GM18498 (cell line): ENCODE measurements at regions not wholly inside any gene's neighbourhood (a gene's known extent, or its start where the extent isn't known, plus 50 kb on each side); places are given as distances from the start of the nearest gene placed in this dataset.
"Not testable (repeated sequence)": the region's sequence is repeated elsewhere in the genome, so short reads cannot be mapped to it uniquely, and the experiment has no call there.

Source experiments
- ATAC-seq: cut with Tn5 transposase; IDR thresholded peaks from one replicate; pipeline ENCODE4 v1.9.1; 2021; ENCODE audit warnings: mild to moderate bottlenecking, moderate library complexity; ENCODE audit not compliant: unreplicated experiment

DNA sequence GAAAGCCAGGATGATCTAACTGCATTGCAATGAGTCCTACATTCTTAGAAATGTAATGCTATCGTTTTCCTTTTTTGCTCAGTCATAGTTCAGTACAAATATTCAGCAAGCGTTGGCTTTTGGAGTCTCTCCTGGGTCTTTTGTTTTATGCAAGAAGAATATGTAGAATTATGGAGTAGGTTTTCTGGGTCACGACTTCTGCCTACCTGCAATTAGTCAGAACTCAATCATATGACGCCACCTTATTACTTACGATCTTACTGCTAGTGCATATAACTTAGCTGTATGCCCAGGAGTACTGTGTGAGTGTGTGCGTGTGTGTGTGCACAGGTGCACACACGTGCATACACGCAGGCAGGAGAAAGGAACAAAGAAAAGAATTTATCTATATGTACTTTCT, 640.2 kb downstream of the STK39 start:
- no peak for ATAC-seq

DNA sequence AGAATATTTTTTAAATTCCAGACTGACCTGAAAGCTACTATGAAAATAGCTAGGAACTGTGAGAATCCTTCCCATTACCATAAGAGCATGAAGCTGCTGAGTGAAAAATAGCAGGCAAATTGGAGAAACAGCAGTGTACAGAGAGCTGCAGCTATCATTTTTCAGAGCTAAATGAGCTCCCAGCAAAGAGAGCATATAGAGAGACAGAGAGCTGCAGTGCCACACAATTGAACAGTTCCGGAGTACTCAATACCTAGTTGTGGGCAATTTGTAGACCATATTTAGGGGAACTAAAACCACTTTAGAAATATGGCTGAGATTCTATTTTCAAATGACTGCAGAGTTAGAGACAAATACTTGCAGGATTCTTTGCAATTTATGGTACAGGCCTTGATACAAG, 645.3 kb downstream of the STK39 start:
- ATAC-seq: no peak

DNA sequence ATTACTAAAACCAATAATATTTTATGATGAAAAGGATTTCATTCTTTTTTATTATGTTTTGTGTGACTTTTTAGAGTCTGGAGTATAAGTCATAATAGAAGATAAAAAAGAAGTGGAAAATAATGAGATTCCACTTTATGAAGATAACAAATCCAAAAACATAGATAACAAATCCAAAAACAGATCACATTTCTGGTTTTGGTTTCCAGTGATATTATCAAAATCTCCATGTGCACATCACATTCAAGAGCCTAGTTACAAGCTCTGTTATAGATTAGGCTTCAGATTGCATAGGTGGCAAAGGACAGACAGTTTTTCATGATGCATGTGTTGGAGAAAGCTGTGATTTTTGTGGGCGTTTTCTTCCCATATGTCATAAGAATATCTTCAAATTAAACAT, 648.2 kb downstream of the STK39 start:
- no peak for ATAC-seq

DNA sequence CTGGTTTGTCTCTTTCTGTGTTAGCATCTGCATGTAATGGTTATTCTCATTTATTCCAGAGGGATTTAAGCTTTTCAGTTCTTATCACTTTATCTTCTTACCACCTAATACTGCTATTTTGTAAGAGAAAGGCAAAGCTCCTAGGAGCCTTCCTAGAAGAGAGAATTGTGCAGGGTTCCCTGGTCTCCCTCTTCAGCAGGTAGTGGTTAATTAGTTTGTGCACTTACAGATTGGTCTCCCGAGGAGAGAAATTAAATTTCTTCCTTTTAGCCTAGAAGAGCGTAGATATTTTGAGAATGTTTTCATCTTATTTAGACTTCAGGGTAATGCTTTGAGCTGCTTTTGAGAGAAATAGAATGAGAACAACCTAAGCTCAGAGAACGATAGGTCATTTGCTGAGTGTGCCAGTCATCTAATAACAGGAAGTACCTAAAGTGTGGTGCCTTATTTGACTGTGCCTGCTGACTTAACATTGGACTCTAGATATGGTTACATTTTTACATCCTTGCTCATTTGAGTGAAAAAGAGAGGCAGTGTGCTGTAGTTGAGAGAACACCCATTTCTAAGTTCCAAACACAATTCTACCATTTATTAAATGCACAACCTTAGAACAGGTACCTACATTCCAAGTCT, 651.4 kb downstream of the STK39 start:
- peak; percentile 75 for ATAC-seq

DNA sequence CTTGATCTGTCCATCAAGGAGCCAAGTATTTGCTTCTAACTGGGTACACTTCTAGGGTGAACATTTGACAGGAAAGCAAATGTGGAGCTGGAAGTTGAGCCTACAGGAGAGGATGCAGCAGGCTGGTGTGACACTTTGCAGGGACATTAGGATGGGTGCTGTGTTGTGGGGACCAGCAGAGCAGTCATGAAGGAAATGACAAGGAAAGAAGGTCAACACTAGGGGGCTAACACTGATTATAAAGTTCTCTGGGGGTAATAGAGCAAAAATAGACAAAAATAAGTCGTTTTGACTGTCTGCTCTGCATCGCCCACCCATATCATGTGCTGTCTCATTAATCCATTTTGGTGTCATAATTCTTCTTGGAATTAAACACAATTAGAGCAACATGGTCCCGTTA, 652.4 kb downstream of the STK39 start:
- no peak for ATAC-seq

DNA sequence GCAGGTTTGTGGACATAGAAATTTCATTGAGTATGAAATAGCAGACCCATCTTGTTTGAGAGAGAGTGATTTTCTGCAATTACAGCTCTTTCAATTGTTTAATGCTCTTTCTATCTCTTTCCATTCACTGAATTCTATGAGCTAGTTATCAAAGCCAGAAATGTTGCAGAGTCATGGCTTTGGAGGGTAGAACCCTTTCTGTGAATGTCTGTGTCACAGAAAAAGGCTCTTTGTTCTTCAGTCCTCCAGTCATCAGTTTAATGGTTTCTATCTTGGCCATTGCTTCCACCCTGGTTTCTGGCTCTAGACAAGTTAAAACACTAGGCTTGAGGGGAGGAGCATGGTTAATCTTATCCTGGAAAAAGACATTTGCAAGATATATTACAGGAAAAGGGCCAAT, 655.0 kb downstream of the STK39 start:
- ATAC-seq: no peak

DNA sequence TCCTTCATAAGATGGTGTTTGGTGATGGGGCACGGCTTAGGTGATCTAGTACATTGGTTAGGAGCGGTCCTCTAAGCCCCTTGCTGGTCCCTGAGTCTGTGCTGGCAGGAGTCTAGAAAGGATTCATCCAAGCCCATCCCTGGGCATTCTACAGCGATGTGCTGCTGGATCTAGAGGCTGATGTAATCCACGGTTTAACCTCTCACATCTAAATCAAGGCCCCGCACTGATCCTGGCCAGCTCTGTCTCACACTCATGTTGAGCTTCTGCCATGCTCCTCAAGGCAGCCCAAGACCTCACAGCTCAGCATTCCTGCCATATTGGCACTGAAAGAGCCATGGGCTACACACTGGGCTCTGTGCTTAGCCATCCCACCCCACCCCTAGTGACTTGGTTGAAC, 664.8 kb downstream of the STK39 start:
- ATAC-seq: no peak

DNA sequence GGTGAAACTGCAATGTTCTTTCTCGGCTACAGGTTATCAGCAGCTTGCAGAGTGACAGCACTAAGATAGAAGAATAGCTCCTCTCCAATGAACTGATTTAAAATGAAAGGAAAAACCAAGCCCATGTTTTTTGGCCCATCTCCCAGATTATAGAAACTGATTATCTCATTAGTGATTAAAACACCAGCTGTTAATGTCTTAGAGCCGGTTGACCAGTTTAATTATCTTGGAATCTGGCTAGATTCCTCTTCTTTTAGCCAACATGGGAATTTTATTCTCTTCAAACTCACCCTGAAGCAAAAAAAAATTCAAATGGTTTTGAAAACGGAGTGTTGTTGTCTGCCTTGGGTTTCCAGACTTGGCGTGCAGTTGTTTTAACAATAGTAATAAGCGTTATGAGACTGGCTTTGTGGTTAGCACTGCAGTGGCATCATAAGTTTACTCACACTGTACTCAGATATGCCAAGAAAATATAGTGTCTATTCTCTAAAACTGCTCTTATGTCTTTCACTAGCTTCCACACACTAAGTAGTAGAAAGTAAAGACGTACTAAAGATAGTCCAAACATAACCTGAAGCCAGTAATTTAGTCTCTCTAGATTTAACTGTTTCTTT, 665.3 kb downstream of the STK39 start:
- no peak for ATAC-seq

DNA sequence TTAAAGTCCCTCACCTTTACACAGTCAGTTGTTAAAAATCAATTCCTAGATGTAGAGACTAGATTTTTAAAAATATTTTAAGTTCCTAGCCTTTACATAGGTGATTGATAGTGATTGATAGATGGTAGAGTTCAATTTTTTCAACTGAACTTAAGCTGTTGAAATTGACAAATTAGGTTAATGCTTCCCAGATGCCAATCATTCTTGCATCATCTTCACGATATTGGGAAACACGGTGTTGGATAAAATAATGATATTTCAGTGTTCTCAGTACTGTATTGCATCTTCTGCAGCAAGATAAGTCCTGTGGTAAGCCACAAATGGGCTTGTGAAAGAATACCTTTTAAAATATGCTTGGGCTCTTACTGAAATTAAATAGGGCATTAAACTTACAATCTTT, 667.6 kb downstream of the STK39 start:
- ATAC-seq: no peak

DNA sequence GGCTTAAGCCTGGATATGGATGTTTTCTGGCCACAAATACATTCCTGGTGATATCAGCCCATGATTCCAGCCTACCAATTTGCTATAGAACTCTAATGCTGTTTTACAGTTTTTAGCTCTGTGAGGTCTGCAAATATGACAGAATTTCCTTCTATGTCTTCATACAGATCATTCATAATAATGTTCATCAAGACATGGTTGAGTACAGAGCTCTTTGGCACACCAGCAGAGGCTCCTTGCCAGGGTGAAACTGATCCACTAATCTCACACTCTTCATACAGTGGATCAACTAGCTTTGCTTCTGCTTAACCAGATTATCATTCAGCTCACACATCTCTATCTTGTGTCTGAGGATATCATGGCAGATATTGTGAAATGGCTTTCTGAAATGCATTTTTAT, 672.1 kb downstream of the STK39 start:
- ATAC-seq: no peak

DNA sequence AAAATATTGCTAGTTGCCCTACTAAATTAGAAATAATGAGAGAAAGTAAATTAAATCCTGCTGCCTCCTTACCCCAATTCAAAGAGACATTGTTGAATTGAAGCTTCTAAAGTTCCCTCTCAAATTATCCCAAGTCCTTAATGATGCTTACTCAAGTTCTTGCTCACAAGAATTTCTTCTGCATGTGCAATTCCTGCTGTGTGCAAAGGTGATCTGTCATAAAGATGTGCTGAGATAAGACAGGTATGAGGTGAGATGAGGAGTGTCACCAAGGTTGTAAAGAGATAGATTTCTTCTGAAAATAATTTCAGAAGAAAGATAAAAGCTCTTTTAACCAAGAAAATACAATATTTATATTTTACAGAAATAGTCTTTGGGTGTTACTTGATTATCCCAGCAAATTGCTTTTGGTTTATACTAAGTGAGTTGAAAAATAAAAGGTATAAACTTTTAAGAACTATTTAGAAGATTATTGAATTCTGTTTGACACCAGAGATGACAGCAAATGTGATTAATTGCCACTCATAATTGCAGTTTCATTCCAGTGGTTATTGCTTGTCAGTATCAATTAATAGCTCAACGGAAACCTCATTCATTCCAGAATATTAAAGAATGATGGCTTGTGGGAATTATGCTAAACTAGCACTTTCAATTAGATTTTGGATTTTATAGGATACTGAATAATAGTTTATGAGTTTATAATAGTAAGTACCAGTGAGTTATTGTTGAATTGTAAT, 674.3 kb downstream of the STK39 start:
- ATAC-seq: no peak

DNA sequence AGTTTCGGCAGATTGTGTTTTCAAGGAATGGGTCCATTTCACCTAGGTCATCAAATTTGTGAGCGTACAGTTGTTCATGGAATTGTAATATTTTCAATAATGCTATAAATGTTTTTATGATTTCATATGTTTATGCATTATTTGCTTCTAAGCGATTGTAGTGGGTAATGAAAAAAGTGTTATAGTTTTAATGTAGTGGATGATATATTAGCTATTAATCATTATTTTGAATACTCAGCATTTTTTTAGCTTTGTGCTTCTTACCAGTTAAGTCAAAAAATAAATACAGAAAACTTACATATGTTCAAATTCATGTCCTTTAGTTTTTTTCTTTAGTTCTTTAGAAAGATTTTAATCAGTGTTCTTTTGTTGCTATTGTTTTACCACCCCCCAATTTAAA, 677.0 kb downstream of the STK39 start:
- no peak for ATAC-seq

DNA sequence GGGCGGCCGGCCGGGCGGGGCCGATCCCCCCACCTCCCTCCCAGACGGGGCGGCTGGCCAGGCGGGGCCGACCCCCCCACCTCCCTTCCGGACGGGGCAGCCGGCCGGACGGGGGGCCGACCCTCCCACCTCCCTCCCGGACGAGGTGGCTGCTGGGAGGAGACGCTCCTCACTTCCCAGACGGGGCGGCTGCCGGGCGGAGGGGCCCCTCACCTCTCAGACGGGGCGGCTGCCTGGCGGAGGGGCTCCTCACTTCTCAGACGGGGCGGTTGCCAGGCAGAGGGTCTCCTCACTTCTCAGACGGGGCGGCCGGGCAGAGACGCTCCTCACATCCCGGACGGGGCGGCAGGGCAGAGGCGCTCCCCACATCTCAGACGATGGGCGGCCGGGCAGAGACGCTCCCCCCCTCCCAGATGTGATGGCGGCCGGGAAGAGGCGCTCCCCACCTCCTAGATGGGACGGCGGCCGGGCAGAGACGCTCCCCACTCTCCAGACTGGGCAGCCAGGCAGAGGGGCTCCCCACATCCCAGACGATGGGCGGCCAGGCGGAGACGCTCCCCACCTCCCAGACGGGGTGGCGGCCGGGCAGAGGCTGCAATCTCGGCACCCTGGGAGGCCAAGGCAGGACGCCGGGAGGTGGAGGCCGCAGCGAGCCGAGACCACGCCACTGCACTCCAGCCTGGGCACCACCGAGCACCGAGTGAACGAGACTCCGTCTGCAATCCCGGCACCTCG, 675.8 kb downstream of the XIRP2 start:
- not testable (repeated sequence) for ATAC-seq

DNA sequence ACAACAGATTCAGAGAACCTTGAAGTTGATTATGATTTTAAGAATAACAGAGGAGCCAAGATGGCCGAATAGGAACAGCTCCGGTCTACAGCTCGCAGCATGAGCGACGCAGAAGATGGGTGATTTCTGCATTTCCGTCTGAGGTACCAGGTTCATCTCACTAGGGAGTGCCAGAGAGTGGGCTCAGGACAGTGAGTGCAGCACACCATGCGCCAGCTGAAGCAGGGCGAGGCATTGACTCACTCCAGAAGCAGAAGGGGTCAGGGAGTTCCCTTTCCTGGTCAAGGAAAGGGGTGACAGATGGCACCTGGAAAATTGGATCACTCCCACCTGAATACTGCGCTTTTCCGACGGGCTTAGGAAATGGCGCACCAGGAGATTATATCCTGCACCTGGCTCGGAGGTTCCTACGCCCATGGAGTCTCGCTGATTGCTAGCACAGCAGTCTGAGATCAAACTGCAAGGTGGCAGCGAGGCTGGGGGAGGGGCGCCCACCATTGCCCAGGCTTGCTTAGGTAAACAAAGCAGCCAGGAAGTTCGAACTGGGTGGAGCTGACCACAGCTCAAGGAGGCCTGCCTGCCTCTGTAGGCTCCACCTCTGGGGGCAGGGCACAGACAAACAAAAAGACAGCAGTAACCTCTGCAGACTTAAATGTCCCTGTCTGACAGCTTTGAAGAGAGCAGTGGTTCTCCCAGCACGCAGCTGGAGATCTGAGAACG, 670.2 kb downstream of the XIRP2 start:
- ATAC-seq: not testable (repeated sequence)

DNA sequence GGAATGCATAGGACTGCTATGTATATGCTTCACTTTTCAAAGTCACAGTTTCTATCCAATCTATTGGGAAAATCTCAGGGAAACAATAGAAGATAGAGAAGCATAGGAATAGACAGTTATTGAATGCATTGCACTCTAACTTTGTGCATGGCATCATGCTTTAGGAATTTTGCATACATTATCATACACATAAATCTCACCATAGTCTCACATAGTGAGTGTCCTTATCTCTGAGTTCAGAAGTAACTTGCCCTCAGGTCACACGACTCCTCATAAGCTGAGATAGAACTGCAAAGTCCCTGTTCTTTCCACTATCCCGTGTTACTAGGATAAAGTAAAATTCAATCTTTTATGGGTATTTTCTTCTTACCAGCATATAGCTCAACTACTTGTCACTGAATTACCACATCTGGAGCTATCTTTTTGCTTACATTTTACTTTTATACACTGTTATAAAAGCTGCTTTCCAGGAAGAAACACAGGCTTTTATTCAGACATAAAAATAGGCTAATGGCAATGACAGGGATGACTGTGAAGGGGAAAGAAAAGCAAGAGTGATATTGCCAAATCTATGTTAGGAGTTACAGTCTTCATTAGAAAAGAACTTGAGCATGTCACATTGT, 666.9 kb downstream of the XIRP2 start:
- ATAC-seq: no peak

DNA sequence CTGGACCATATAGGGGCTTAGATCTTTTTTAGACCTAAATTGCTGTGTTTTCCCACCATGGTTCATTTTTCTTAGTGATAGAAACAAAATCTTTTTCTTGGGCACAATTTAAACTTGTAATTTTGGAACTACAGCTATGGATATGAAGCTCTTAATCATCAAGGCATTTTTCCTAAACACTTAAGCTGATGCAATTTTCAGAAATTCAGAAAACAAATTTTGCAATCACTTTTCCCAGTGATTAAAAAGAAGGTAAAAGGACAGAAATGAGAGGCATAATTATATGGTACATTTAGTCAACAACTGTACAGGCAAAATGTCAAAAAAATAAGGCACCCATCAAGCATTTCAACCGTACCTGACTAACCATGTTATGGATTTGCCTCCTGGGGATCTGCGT, 665.4 kb downstream of the XIRP2 start:
- no peak for ATAC-seq

DNA sequence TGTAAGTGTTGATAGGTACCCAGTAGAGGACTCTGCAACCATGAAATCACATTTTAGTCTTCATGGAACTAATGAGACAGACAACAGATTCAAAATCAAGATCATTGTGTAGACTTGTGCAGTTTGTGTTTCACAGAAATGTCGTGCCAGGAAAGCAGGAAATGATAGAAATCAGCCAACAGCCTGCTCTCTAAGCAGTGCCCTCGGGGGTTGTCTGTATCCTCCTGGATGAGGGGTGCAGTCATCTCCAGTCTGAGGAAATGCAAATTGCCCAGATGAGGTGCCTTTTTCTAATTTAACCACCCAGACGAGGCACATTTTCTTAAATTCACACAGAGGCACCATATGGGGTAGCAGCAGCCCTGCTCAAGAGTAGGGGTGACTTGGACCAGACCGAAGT, 663.1 kb downstream of the XIRP2 start:
- no peak for ATAC-seq

DNA sequence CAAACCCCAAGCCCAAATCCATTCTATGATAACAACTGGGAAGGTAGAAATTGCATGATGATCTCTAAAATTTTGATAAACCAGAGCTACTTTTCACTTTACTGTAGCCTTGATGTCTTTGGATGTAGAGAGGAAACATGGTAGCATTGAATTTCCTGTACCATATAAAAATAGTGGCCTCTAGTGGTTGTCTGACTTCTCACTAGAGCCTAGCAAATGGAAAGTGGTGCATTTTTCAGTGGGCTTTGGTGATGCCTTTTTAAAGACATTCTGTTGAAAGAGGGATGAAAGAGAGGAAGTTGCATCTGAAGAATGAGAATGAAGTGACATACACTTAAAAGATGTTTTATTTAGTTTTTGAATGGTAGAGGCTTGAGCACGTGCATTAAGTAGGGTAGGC, 662.2 kb downstream of the XIRP2 start:
- ATAC-seq: no peak

DNA sequence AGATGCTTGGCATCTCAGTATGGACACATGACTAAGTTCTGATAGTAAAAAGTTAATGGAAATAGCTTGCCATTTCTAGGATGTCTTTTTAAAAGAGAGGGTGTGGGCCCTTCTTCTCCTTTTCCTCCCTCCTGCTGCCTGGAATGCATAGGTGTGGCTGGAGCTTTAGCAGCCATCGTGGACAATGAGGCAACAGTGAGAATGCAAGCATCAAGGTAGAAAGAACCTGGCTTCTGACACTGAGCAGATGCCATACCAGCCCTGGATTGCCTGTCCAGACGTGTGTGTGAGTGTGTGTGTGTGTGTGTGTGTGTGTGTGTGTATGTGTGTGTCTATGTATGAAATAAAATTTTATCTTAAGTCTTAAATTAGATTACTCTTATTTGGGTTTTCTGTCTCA, 660.1 kb downstream of the XIRP2 start:
- no peak for ATAC-seq

DNA sequence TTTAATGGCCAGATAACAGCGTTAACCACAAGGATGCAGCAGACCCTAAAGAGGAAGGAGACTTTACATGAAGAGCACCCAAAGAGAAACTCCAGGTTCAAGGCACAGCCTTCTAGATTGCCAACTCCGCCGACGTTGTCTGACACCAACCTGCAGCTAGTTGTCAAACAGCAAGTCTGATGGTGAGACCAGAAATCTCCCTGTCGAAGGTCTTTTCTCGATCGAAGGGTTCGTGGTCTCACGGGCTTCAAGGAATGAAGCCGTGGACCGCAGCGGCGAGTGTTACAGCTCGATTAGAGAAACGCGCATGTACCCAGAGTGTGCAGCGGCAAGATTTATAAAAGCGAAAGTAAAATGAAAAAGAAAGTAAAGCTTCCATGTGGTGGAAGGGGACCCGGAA, 656.3 kb downstream of the XIRP2 start:
- ATAC-seq: no peak

DNA sequence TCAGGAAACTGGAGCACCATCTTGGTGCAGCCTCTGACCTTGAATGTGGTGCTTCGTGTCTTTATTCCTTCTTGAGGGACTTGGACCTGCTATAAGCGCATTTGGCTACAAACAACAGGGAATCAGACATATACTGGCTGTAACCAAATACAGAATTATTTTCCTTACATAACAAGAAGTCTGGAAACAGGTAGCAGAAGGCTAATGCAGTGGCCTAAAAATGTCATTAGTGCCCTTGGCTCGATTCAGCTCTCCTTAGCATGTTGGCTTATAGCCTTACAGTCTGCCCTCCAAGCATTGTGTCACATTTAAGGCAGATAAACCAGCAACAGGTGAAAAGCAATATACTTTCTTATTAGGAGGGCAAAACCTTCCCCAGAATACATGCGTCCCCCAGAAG, 655.4 kb downstream of the XIRP2 start:
- no peak for ATAC-seq
